ENCODE measurements at regions not wholly inside any gene's neighbourhood (a gene's known extent, or its start where the extent isn't known, plus 50 kb on each side); places are given as distances from the start of the nearest gene placed in this dataset.

GRCh38 chr1:103958699-103959098 is 209.0 kb downstream of the AMY1C start:
- Histone ChIP-seq H3K36me3 (ENCODE audit: control insufficient read depth in 1 of 2, insufficient read depth in 2 of 2, low read depth in 1 of 2, low read length in 2 of 2) (no peaks in the 10 kb centered on the region), H2AK5ac (ENCODE audit: low read length, severe bottlenecking) (no peak overlapping the region), H3K4me1 (ENCODE audit: control insufficient read depth, insufficient read depth, low read depth, low read length) (no peaks in the 10 kb centered on the region), H2AFZ (ENCODE audit: low read depth, low read length) (no peak overlapping the region), H3K9ac (ENCODE audit: low read length) (no peak overlapping the region), H3K4ac (ENCODE audit: low read depth in 1 of 2, low read length in 2 of 2) (no peak overlapping the region), H4K91ac (ENCODE audit: low read length) (no peak overlapping the region), H3K23ac (ENCODE audit: low read length in 2 of 2) (no peak overlapping the region), H3K4me3 (ENCODE audit: insufficient read depth in 1 of 2, low read depth in 1 of 2, low read length in 2 of 2) (no peak overlapping the region), H3K14ac (ENCODE audit: low read length in 2 of 2) (no peak overlapping the region), H4K8ac (ENCODE audit: low read length) (no peak overlapping the region), H2BK5ac (ENCODE audit: low read depth, low read length, poor library complexity, severe bottlenecking) (no peak overlapping the region), H3K79me1 (replicated peaks; ENCODE audit: low read length, poor library complexity, severe bottlenecking) (no peaks in the 10 kb centered on the region), H3K4me2 (ENCODE audit: low read length, poor library complexity, severe bottlenecking) (no peak overlapping the region), H2BK15ac (ENCODE audit: low read depth, poor library complexity, severe bottlenecking) (no peak overlapping the region), H2BK12ac (ENCODE audit: low read length in 2 of 2) (no peak overlapping the region), H3K18ac (ENCODE audit: low read depth in 1 of 2, low read length in 2 of 2) (no peak overlapping the region), H3K27me3 (ENCODE audit: control insufficient read depth in 1 of 2, insufficient read depth in 1 of 2, low read length in 2 of 2) (no peaks in the 10 kb centered on the region), H3K9me3 (ENCODE audit: control insufficient read depth, low read length) (peaks cover 16% of the 10 kb centered on the region), H3K27ac (ENCODE audit: low read length, poor library complexity, severe bottlenecking) (no peak overlapping the region), H2BK120ac (ENCODE audit: low read depth, low read length) (no peak overlapping the region)
- DNase-seq, result no peak
- WGBS, result 94% methylated on average over 1 of the region's 1 CpG

GRCh38 chr1:103959565-103959964 is 209.9 kb downstream of the AMY1C start:
- WGBS, result 67% methylated on average over 4 of the region's 4 CpGs
- H3K4me3 ChIP-seq (ENCODE audit: insufficient read depth in 1 of 2, low read depth in 1 of 2, low read length in 2 of 2), result no peak overlapping the region

GRCh38 chr1:103960045-103960444 is 210.3 kb downstream of the AMY1C start:
- Histone ChIP-seq H3K27ac (ENCODE audit: low read length, poor library complexity, severe bottlenecking) (no peak overlapping the region), H2BK15ac (ENCODE audit: low read depth, poor library complexity, severe bottlenecking) (no peak overlapping the region), H2BK5ac (ENCODE audit: low read depth, low read length, poor library complexity, severe bottlenecking) (no peak overlapping the region), H4K91ac (ENCODE audit: low read length) (no peak overlapping the region), H3K18ac (ENCODE audit: low read depth in 1 of 2, low read length in 2 of 2) (no peak overlapping the region), H3K4me1 (ENCODE audit: control insufficient read depth, insufficient read depth, low read depth, low read length) (no peaks in the 10 kb centered on the region), H2BK12ac (ENCODE audit: low read length in 2 of 2) (no peak overlapping the region), H3K9ac (ENCODE audit: low read length) (no peak overlapping the region), H2AK5ac (ENCODE audit: low read length, severe bottlenecking) (no peak overlapping the region), H3K79me1 (replicated peaks; ENCODE audit: low read length, poor library complexity, severe bottlenecking) (no peaks in the 10 kb centered on the region), H3K27me3 (ENCODE audit: control insufficient read depth in 1 of 2, insufficient read depth in 1 of 2, low read length in 2 of 2) (no peaks in the 10 kb centered on the region), H3K23ac (ENCODE audit: low read length in 2 of 2) (no peak overlapping the region), H3K36me3 (ENCODE audit: control insufficient read depth in 1 of 2, insufficient read depth in 2 of 2, low read depth in 1 of 2, low read length in 2 of 2) (no peaks in the 10 kb centered on the region), H3K4ac (ENCODE audit: low read depth in 1 of 2, low read length in 2 of 2) (no peak overlapping the region), H3K14ac (ENCODE audit: low read length in 2 of 2) (no peak overlapping the region), H3K4me2 (ENCODE audit: low read length, poor library complexity, severe bottlenecking) (no peak overlapping the region), H3K9me3 (ENCODE audit: control insufficient read depth, low read length) (peaks cover 16% of the 10 kb centered on the region), H3K4me3 (ENCODE audit: insufficient read depth in 1 of 2, low read depth in 1 of 2, low read length in 2 of 2) (no peak overlapping the region), H4K8ac (ENCODE audit: low read length) (no peak overlapping the region), H2BK120ac (ENCODE audit: low read depth, low read length) (no peak overlapping the region), H2AFZ (ENCODE audit: low read depth, low read length) (no peak overlapping the region)
- DNase-seq, result no peak
- 73% methylated on average over 3 of the region's 3 CpGs for WGBS

More at GRCh38 chr1:103959565-103959964, 209.9 kb downstream of the AMY1C start:
- no peak overlapping the region for H3K14ac ChIP-seq (ENCODE audit: low read length in 2 of 2)
- no peaks in the 10 kb centered on the region for H3K27me3 ChIP-seq (ENCODE audit: control insufficient read depth in 1 of 2, insufficient read depth in 1 of 2, low read length in 2 of 2)
- no peak overlapping the region for H2BK15ac ChIP-seq (ENCODE audit: low read depth, poor library complexity, severe bottlenecking)
- H4K8ac ChIP-seq (ENCODE audit: low read length), result no peak overlapping the region
- H3K4me1 ChIP-seq (ENCODE audit: control insufficient read depth, insufficient read depth, low read depth, low read length), result no peaks in the 10 kb centered on the region
- no peak overlapping the region for H2AFZ ChIP-seq (ENCODE audit: low read depth, low read length)
- H2BK120ac ChIP-seq (ENCODE audit: low read depth, low read length), result no peak overlapping the region
- H2BK5ac ChIP-seq (ENCODE audit: low read depth, low read length, poor library complexity, severe bottlenecking), result no peak overlapping the region
- H3K18ac ChIP-seq (ENCODE audit: low read depth in 1 of 2, low read length in 2 of 2), result no peak overlapping the region
- no peak overlapping the region for H3K4ac ChIP-seq (ENCODE audit: low read depth in 1 of 2, low read length in 2 of 2)
- no peak overlapping the region for H3K9ac ChIP-seq (ENCODE audit: low read length)
- no peaks in the 10 kb centered on the region for H3K36me3 ChIP-seq (ENCODE audit: control insufficient read depth in 1 of 2, insufficient read depth in 2 of 2, low read depth in 1 of 2, low read length in 2 of 2)
- H3K23ac ChIP-seq (ENCODE audit: low read length in 2 of 2), result no peak overlapping the region
- peaks cover 16% of the 10 kb centered on the region for H3K9me3 ChIP-seq (ENCODE audit: control insufficient read depth, low read length)
- H3K4me2 ChIP-seq (ENCODE audit: low read length, poor library complexity, severe bottlenecking), result no peak overlapping the region
- H2AK5ac ChIP-seq (ENCODE audit: low read length, severe bottlenecking), result no peak overlapping the region
- DNase-seq, result no peak
- no peak overlapping the region for H3K27ac ChIP-seq (ENCODE audit: low read length, poor library complexity, severe bottlenecking)
- H4K91ac ChIP-seq (ENCODE audit: low read length), result no peak overlapping the region
- no peak overlapping the region for H2BK12ac ChIP-seq (ENCODE audit: low read length in 2 of 2)
- H3K79me1 ChIP-seq (replicated peaks; ENCODE audit: low read length, poor library complexity, severe bottlenecking), result no peaks in the 10 kb centered on the region

GRCh38 chr1:103960710-103961109 is 211.0 kb downstream of the AMY1C start:
- no peaks in the 10 kb centered on the region for H3K36me3 ChIP-seq (ENCODE audit: control insufficient read depth in 1 of 2, insufficient read depth in 2 of 2, low read depth in 1 of 2, low read length in 2 of 2)
- H4K91ac ChIP-seq (ENCODE audit: low read length), result peak overlapping the region; percentile 68
- H3K27ac ChIP-seq (ENCODE audit: low read length, poor library complexity, severe bottlenecking), result no peak overlapping the region
- H2BK120ac ChIP-seq (ENCODE audit: low read depth, low read length), result no peak overlapping the region
- 85% methylated on average over 6 of the region's 6 CpGs for WGBS
- peaks cover 16% of the 10 kb centered on the region for H3K9me3 ChIP-seq (ENCODE audit: control insufficient read depth, low read length)
- no peak overlapping the region for H2AFZ ChIP-seq (ENCODE audit: low read depth, low read length)
- no peak overlapping the region for H2BK5ac ChIP-seq (ENCODE audit: low read depth, low read length, poor library complexity, severe bottlenecking)
- H3K4ac ChIP-seq (ENCODE audit: low read depth in 1 of 2, low read length in 2 of 2), result no peak overlapping the region
- H3K27me3 ChIP-seq (ENCODE audit: control insufficient read depth in 1 of 2, insufficient read depth in 1 of 2, low read length in 2 of 2), result no peaks in the 10 kb centered on the region
- no peaks in the 10 kb centered on the region for H3K4me1 ChIP-seq (ENCODE audit: control insufficient read depth, insufficient read depth, low read depth, low read length)
- H2BK12ac ChIP-seq (ENCODE audit: low read length in 2 of 2), result no peak overlapping the region
- no peak overlapping the region for H3K23ac ChIP-seq (ENCODE audit: low read length in 2 of 2)
- no peak overlapping the region for H3K9ac ChIP-seq (ENCODE audit: low read length)
- no peak overlapping the region for H4K8ac ChIP-seq (ENCODE audit: low read length)
- DNase-seq, result no peak
- no peak overlapping the region for H3K4me3 ChIP-seq (ENCODE audit: insufficient read depth in 1 of 2, low read depth in 1 of 2, low read length in 2 of 2)
- no peak overlapping the region for H2AK5ac ChIP-seq (ENCODE audit: low read length, severe bottlenecking)
- no peak overlapping the region for H3K18ac ChIP-seq (ENCODE audit: low read depth in 1 of 2, low read length in 2 of 2)
- H2BK15ac ChIP-seq (ENCODE audit: low read depth, poor library complexity, severe bottlenecking), result no peak overlapping the region
- H3K14ac ChIP-seq (ENCODE audit: low read length in 2 of 2), result no peak overlapping the region
- no peak overlapping the region for H3K4me2 ChIP-seq (ENCODE audit: low read length, poor library complexity, severe bottlenecking)
- H3K79me1 ChIP-seq (replicated peaks; ENCODE audit: low read length, poor library complexity, severe bottlenecking), result no peaks in the 10 kb centered on the region
